SK-N-SH (cell line): ENCODE measurements at regions not wholly inside any gene's neighbourhood (a gene's known extent, or its start where the extent isn't known, plus 50 kb on each side); places are given as distances from the start of the nearest gene placed in this dataset.
A peak's percentile ranks its signal among the peaks of the same experiment; 100 is the strongest.

ENCODE experiments used
- CTCF ChIA-PET: fragments of 300-600, 350-600 bp; formaldehyde crosslinking; extraction: SDS; loops from one replicate; lab custom pipeline; 2021; lab: Yijun Ruan, JAX
- POLR2A ChIA-PET: fragments of 350-600 bp; sonication (Branson Sonifier 250); formaldehyde crosslinking; extraction: SDS; loops from one replicate; lab custom pipeline; 2020; ENCODE audit warnings: antibody characterized with exemption, inconsistent platforms; lab: Yijun Ruan, JAX
- DNase-seq: peaks from one replicate; pipeline ENCODE4 v3.0.0; 2012
- H2AFZ ChIP-seq: fragments of 200-600 bp; sonication (generic); 2 replicates; pipeline ENCODE4 v1.8.1; 2016; ENCODE audit warnings: antibody characterized with exemption, mild to moderate bottlenecking, low read depth
- H3F3A ChIP-seq: fragments of 200-600 bp; sonication (generic); replicated peaks from 2 replicates; pipeline ENCODE3; 2016; ENCODE audit warnings: antibody characterized with exemption, mild to moderate bottlenecking; ENCODE audit not compliant: insufficient read depth
- H3K27ac ChIP-seq, 2 experiments: fragments of 200-500 bp in 1 of 2; fragments of 200-600 bp in 1 of 2; sonication (Bioruptor generic) in 1 of 2; sonication (generic), shearing (Covaris generic) in 1 of 2; 2 replicates each; pipeline versions ENCODE4 v1.5.1 to v1.6.1; 2014 to 2016; ENCODE audit warnings: low read depth in 2 of 2, inconsistent platforms in 1 of 2, low read length in 1 of 2, mild to moderate bottlenecking in 1 of 2, mixed read lengths in 1 of 2
- H3K27me3 ChIP-seq: fragments of 200-600 bp; sonication (generic), shearing (Covaris generic); 2 replicates; pipeline ENCODE4 v1.6.1; 2016; ENCODE audit warnings: mixed run types; ENCODE audit not compliant: insufficient read depth
- H3K36me3 ChIP-seq, 2 experiments: fragments of 200-500 bp in 1 of 2; fragments of 200-600 bp in 1 of 2; sonication (Bioruptor generic) in 1 of 2; sonication (generic) in 1 of 2; replicated peaks in 1 of 2; 2 replicates each; pipeline versions ENCODE3 to v1.5.1; 2014 to 2016; ENCODE audit warnings: low read length in 1 of 2, mild to moderate bottlenecking in 1 of 2; ENCODE audit not compliant: insufficient read depth in 2 of 2, control insufficient read depth in 1 of 2
- H3K4me1 ChIP-seq, 2 experiments: fragments of 200-500 bp in 1 of 2; fragments of 200-600 bp in 1 of 2; sonication (Bioruptor generic) in 1 of 2; sonication (generic), shearing (Covaris generic) in 1 of 2; 2 replicates each; pipeline versions ENCODE4 v1.5.1 to v1.6.1; 2014 to 2016; ENCODE audit warnings: low read depth in 1 of 2, low read length in 1 of 2, mixed run types in 1 of 2; ENCODE audit not compliant: insufficient read depth in 2 of 2, control insufficient read depth in 1 of 2
- H3K4me2 ChIP-seq: fragments of 200-600 bp; sonication (generic), shearing (Covaris generic); 2 replicates; pipeline ENCODE4 v1.6.1; 2017; ENCODE audit warnings: mixed run types
- H3K4me3 ChIP-seq, 2 experiments: fragments of 200-500 bp in 1 of 2; fragments of 200-600 bp in 1 of 2; sonication (Bioruptor generic) in 1 of 2; sonication (generic), shearing (Covaris generic) in 1 of 2; 2 replicates each; pipeline versions ENCODE4 v1.5.1 to v1.8.1; 2014 to 2016; ENCODE audit warnings: low read depth in 2 of 2, inconsistent platforms in 1 of 2, low read length in 1 of 2, mild to moderate bottlenecking in 1 of 2, mixed read lengths in 1 of 2, moderate library complexity in 1 of 2
- H3K79me2 ChIP-seq: fragments of 200-600 bp; sonication (generic); 2 replicates; pipeline ENCODE4 v1.8.1; 2017; ENCODE audit warnings: mild to moderate bottlenecking; ENCODE audit not compliant: insufficient read depth
- H3K9ac ChIP-seq: fragments of 200-600 bp; sonication (generic); 2 replicates; pipeline ENCODE4 v1.6.1; 2017; ENCODE audit warnings: mixed run types
- H3K9me2 ChIP-seq: fragments of 200-600 bp; sonication (generic); 2 replicates; pipeline ENCODE4 v1.6.1; 2017; ENCODE audit warnings: mixed run types
- H3K9me3 ChIP-seq: fragments of 200-600 bp; sonication (generic); 2 replicates; pipeline ENCODE4 v1.6.1; 2017; ENCODE audit warnings: mixed run types, mild to moderate bottlenecking, moderate library complexity
- H4K20me1 ChIP-seq: fragments of 200-600 bp; sonication (generic); 2 replicates; pipeline ENCODE4 v1.6.1; 2017; ENCODE audit warnings: mild to moderate bottlenecking, mixed run types; ENCODE audit not compliant: insufficient read depth
- CTCF ChIP-seq: fragments of 200-600 bp; sonication (generic); IDR thresholded peaks from 2 replicates; pipeline ENCODE4 v1.6.1; 2017; ENCODE audit warnings: antibody characterized with exemption, mild to moderate bottlenecking, moderate library complexity
- EP300 ChIP-seq, 2 experiments: IDR thresholded peaks; 2 replicates each; pipeline versions ENCODE4 v1.4.0 to v1.6.1; 2012; ENCODE audit warnings: borderline replicate concordance in 1 of 2, low read depth in 1 of 2, low read length in 1 of 2
- FOXM1 ChIP-seq: IDR thresholded peaks from 2 replicates; pipeline ENCODE4 v1.4.0; 2012; ENCODE audit warnings: low read depth, mild to moderate bottlenecking
- GABPA ChIP-seq: IDR thresholded peaks from 2 replicates; pipeline ENCODE4 v1.4.0; 2012; ENCODE audit warnings: low read depth, mild to moderate bottlenecking
- IRF3 ChIP-seq: fragments of 150-350 bp; IDR thresholded peaks from 2 replicates; pipeline ENCODE4 v1.6.1; 2016; ENCODE audit warnings: mild to moderate bottlenecking, low read depth, low read length
- MEF2A ChIP-seq: IDR thresholded peaks from 2 replicates; pipeline ENCODE4 v1.4.0; 2012; ENCODE audit warnings: low read depth, borderline replicate concordance
- TCF12 ChIP-seq: IDR thresholded peaks from 2 replicates; pipeline ENCODE4 v1.4.0; 2012
- USF2 ChIP-seq: fragments of 150-350 bp; IDR thresholded peaks from 2 replicates; pipeline ENCODE4 v1.6.1; 2017; ENCODE audit warnings: antibody characterized with exemption, low read length, low read depth, borderline replicate concordance
- WGBS: methylation state at CpG from one replicate; pipeline ENCODE4 v1.1.6; 2017; ENCODE audit warnings: low lambda C conversion rate; 5-methylcytosine and 5-hydroxymethylcytosine counted together
- TF ChIP-seq, protein P1 (sequence below): IDR thresholded peaks from 2 replicates; pipeline ENCODE4; 2012

- TF ChIP-seq MEF2A (no peak), FOXM1 (no peak)
Observed at GRCh38 chr9:87128844-87129493, 181.7 kb upstream of the GAS1 start (continued).

DNA sequence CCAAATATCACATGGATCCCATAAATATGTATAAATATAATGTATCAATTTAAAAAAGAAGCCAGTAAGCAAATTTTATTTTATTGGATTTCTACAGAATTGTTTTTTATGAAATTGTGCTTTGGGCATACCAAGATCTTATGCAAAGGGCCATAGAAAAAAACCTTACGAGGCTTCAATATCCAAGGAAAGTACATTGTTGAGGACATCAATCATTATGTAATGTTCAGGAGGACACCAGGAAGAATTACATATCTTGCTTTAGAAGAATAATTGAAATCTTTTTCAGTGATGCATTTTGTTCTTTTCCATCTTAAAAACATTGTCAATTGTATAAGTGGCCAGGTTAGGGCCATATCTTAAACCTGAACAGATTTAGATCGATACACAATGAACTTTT is 187.8 kb upstream of the GAS1 start:
- no peak for TF ChIP-seq USF2
- TF ChIP-seq GABPA: no peak
- TF ChIP-seq CTCF: no peak
- no peaks in the 10 kb centered on the region for H3K36me3 ChIP-seq
- no peak overlapping the region for H2AFZ ChIP-seq
- H3K79me2 ChIP-seq: no peaks in the 10 kb centered on the region
- no peak overlapping the region for H3K9ac ChIP-seq
- peaks cover 0 to 11% of the 10 kb centered on the region in 2 experiments; a peak in 2 of 4 replicates for H3K4me1 ChIP-seq
- H4K20me1 ChIP-seq: no peaks in the 10 kb centered on the region
- ChIA-PET POLR2A (no interaction called here), CTCF (no interaction called here)
- DNase-seq: no peak
- no peaks in the 10 kb centered on the region for H3F3A ChIP-seq
- H3K4me2 ChIP-seq: no peak overlapping the region
- no peaks in the 10 kb centered on the region for H3K9me2 ChIP-seq
- H3K27ac ChIP-seq: no peak overlapping the region
- 87% methylated on average over 2 of the region's 2 CpGs for WGBS
- H3K4me3 ChIP-seq: no peak overlapping the region
- no peaks in the 10 kb centered on the region for H3K9me3 ChIP-seq
- no peaks in the 10 kb centered on the region for H3K27me3 ChIP-seq

- Histone ChIP-seq H3K9ac (no peak overlapping the region), H2AFZ (no peak overlapping the region), H3K27ac (peak overlapping the region in 1 of 2 experiments; percentile 83; a peak in 2 of 4 replicates), H3F3A (no peaks in the 10 kb centered on the region), H3K9me3 (no peaks in the 10 kb centered on the region), H3K27me3 (no peaks in the 10 kb centered on the region), H3K4me2 (no peak overlapping the region), H3K4me1 (peaks cover 0 to 11% of the 10 kb centered on the region in 2 experiments; a peak in 2 of 4 replicates), H3K4me3 (no peak overlapping the region), H3K36me3 (no peaks in the 10 kb centered on the region), H4K20me1 (no peaks in the 10 kb centered on the region), H3K9me2 (no peaks in the 10 kb centered on the region), H3K79me2 (no peaks in the 10 kb centered on the region)
- TF ChIP-seq TCF12 (peak; percentile 77), IRF3 (no peak), EP300 (IDR thresholded peaks at IDR 0.05; ENCODE audit: borderline replicate concordance in 1 of 2, low read depth in 1 of 2, low read length in 1 of 2) (peak; percentile 18 to 64; a peak in 3 of 4 replicates)
- TF ChIP-seq, protein P1, sequence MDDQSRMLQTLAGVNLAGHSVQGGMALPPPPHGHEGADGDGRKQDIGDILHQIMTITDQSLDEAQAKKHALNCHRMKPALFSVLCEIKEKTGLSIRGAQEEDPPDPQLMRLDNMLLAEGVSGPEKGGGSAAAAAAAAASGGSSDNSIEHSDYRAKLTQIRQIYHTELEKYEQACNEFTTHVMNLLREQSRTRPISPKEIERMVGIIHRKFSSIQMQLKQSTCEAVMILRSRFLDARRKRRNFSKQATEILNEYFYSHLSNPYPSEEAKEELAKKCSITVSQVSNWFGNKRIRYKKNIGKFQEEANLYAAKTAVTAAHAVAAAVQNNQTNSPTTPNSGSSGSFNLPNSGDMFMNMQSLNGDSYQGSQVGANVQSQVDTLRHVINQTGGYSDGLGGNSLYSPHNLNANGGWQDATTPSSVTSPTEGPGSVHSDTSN: peak; percentile 84
- 53% methylated on average over 4 of the region's 4 CpGs for WGBS
- peak; percentile 41 for DNase-seq
- ChIA-PET CTCF (interaction anchor here (0.7 kb wide), 1 partner anchor 200 kb away, joined by 3 read pairs; no protein-coding TSS in a partner anchor), POLR2A (no interaction called here)
Observed at GRCh38 chr9:87137718-87138117, 190.4 kb upstream of the GAS1 start.
